GM23338 (cell line): ENCODE measurements at regions not wholly inside any gene's neighbourhood (a gene's known extent, or its start where the extent isn't known, plus 50 kb on each side); places are given as distances from the start of the nearest gene placed in this dataset.

Source experiments
- ATAC-seq: fragments of 200-7000 bp; cut with Tn5 transposase; 3 replicates; pipeline ENCODE4 v1.9.1; 2020
- DNase-seq: peaks from one replicate; pipeline ENCODE4 v3.0.0-alpha.2; 2015; ENCODE audit warnings: low spot score
- H2AFZ ChIP-seq: fragments of 200-600 bp; sonication (generic); 2 replicates; pipeline ENCODE4 v1.8.0; 2016; ENCODE audit warnings: antibody characterized with exemption, mild to moderate bottlenecking, moderate library complexity
- H3F3A ChIP-seq: fragments of 200-600 bp; sonication (generic); replicated peaks from 2 replicates; pipeline ENCODE4 v1.8.0; 2017; ENCODE audit warnings: antibody characterized with exemption, mixed run types, low read depth
- H3K27ac ChIP-seq: fragments of 200-600 bp; sonication (generic); 2 replicates; pipeline ENCODE4 v1.6.1; 2016; ENCODE audit warnings: low read depth
- H3K27me3 ChIP-seq: fragments of 200-600 bp; sonication (generic); 2 replicates; pipeline ENCODE4 v1.8.0; 2016; ENCODE audit warnings: mild to moderate bottlenecking, mixed run types, moderate library complexity; ENCODE audit not compliant: insufficient read depth
- H3K36me3 ChIP-seq: fragments of 200-600 bp; sonication (generic); 2 replicates; pipeline ENCODE4 v1.8.0; 2016; ENCODE audit warnings: mild to moderate bottlenecking; ENCODE audit not compliant: insufficient read depth
- H3K4me1 ChIP-seq: fragments of 200-600 bp; sonication (generic); 2 replicates; pipeline ENCODE4 v1.8.0; 2016; ENCODE audit warnings: mild to moderate bottlenecking, moderate library complexity; ENCODE audit not compliant: insufficient read depth
- H3K4me2 ChIP-seq: fragments of 200-600 bp; sonication (generic); 2 replicates; pipeline ENCODE4 v1.7.1; 2017; ENCODE audit warnings: mixed run types
- H3K4me3 ChIP-seq: fragments of 200-600 bp; sonication (generic); 2 replicates; pipeline ENCODE4 v1.6.1; 2016; ENCODE audit warnings: mixed run types
- H3K79me2 ChIP-seq: fragments of 200-600 bp; sonication (generic); replicated peaks from 2 replicates; pipeline ENCODE4 v1.8.0; 2017; ENCODE audit warnings: mild to moderate bottlenecking; ENCODE audit not compliant: insufficient read depth
- H3K9me2 ChIP-seq: fragments of 200-600 bp; sonication (generic); 2 replicates; pipeline ENCODE4 v1.8.0; 2017; ENCODE audit not compliant: insufficient read depth
- H4K20me1 ChIP-seq: fragments of 200-600 bp; sonication (generic); replicated peaks from 2 replicates; pipeline ENCODE4 v1.8.0; 2017; ENCODE audit warnings: mild to moderate bottlenecking; ENCODE audit not compliant: insufficient read depth
- H3K27ac Mint-ChIP-seq: 2 replicates; pipeline ENCODE4 v1.8.0; 2020; ENCODE audit warnings: inconsistent platforms, mild to moderate bottlenecking, moderate library complexity, mixed read lengths
- H3K27me3 Mint-ChIP-seq: 3 replicates; pipeline ENCODE4 v1.8.0; 2022; ENCODE audit warnings: low read depth, mild to moderate bottlenecking, moderate library complexity, mixed read lengths, inconsistent platforms; ENCODE audit not compliant: insufficient read depth, poor library complexity
- H3K36me3 Mint-ChIP-seq: 3 replicates; pipeline ENCODE4 v1.8.0; 2021; ENCODE audit warnings: low read depth, mild to moderate bottlenecking, inconsistent platforms, moderate library complexity, mixed read lengths
- H3K4me1 Mint-ChIP-seq: 3 replicates; pipeline ENCODE4 v1.8.0; 2020; ENCODE audit warnings: mild to moderate bottlenecking, inconsistent platforms, mixed read lengths
- H3K4me3 Mint-ChIP-seq: 3 replicates; pipeline ENCODE4 v1.8.0; 2021; ENCODE audit warnings: moderate library complexity, mild to moderate bottlenecking, inconsistent platforms, mixed read lengths
- H3K9me3 Mint-ChIP-seq: 3 replicates; pipeline ENCODE4 v1.8.0; 2020; ENCODE audit warnings: moderate library complexity, mild to moderate bottlenecking, inconsistent platforms, mixed read lengths
- CREB1 ChIP-seq: fragments of 250-450 bp; sonication (Bioruptor Pico); IDR thresholded peaks from 2 replicates; pipeline ENCODE4 v1.5.0; 2020; ENCODE audit warnings: low read depth, mild to moderate bottlenecking, moderate library complexity
- POLR2AphosphoS5 ChIP-seq: IDR thresholded peaks from 2 replicates; pipeline ENCODE4 v1.6.1; 2016; ENCODE audit warnings: antibody characterized with exemption, low read depth
- STAT1 ChIP-seq: IDR thresholded peaks from one replicate; pipeline ENCODE4 v1.6.1; 2016; ENCODE audit warnings: antibody characterized with exemption; ENCODE audit not compliant: unreplicated experiment
- ZNF114 ChIP-seq: fragments of 250-450 bp; sonication (Bioruptor Pico); IDR thresholded peaks from 2 replicates; pipeline ENCODE4 v1.5.0; 2020; ENCODE audit warnings: mild to moderate bottlenecking, moderate library complexity
- ZNF331 ChIP-seq: fragments of 250-450 bp; sonication (Bioruptor Pico); IDR thresholded peaks from 2 replicates; pipeline ENCODE4 v1.5.0; 2020; ENCODE audit warnings: low read depth, mild to moderate bottlenecking, moderate library complexity
- TF ChIP-seq, protein P1 (sequence below), 2 experiments: fragments of 200-600 bp in 1 of 2; sonication (generic) in 1 of 2; conservative IDR thresholded peaks; 2 replicates each; pipeline versions ENCODE4 v1.5.1 to v1.6.1; 2016 to 2017; ENCODE audit warnings: antibody characterized with exemption in 2 of 2, low read depth in 2 of 2, mild to moderate bottlenecking in 2 of 2, moderate library complexity in 1 of 2
- TF ChIP-seq, protein P2 (sequence below): fragments of 250-450 bp; sonication (Bioruptor Pico); IDR thresholded peaks from 2 replicates; pipeline ENCODE4 v1.5.0; 2020; ENCODE audit warnings: mild to moderate bottlenecking, moderate library complexity

DNA sequence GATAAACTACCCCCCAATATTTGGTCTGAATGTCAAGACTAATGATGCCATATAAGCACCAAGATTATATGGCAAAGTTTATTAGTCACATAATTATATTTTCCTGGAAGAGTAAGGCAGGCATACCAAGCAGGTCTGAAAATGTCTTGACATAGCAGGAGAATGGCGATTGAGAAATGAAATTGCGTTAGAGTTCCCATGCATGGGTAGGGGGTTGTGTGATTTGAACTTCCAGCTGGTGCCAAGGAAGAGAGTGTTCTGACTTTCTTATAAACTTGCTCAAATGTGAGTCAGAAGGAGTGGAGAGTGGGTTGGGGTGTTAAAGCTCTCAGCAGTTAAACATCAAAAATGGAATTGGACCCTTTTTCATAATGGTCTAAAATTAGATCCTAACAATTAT is 1200.6 kb upstream of the ACO1 start:
- H3K27ac ChIP-seq: no peak overlapping the region
- DNase-seq (no peak), ATAC-seq (no peak)
- H3K9me3 Mint-ChIP-seq: no peaks in the 10 kb centered on the region
- H3K4me2 ChIP-seq: no peak overlapping the region
- H3F3A ChIP-seq: no peaks in the 10 kb centered on the region
- no peak overlapping the region for H2AFZ ChIP-seq
- H4K20me1 ChIP-seq: no peaks in the 10 kb centered on the region
- H3K27me3 ChIP-seq: no peaks in the 10 kb centered on the region
- H3K27ac Mint-ChIP-seq: no peak overlapping the region
- H3K36me3 Mint-ChIP-seq: no peaks in the 10 kb centered on the region
- no peaks in the 10 kb centered on the region for H3K79me2 ChIP-seq
- no peaks in the 10 kb centered on the region for H3K36me3 ChIP-seq
- no peaks in the 10 kb centered on the region for H3K4me1 Mint-ChIP-seq
- H3K27me3 Mint-ChIP-seq: no peaks in the 10 kb centered on the region
- peaks cover 12% of the 10 kb centered on the region for H3K9me2 ChIP-seq
- TF ChIP-seq STAT1: no peak
- no peak for TF ChIP-seq POLR2AphosphoS5
- no peak for TF ChIP-seq ZNF114 (CRISPR knock-in tag)
- TF ChIP-seq, protein P1, sequence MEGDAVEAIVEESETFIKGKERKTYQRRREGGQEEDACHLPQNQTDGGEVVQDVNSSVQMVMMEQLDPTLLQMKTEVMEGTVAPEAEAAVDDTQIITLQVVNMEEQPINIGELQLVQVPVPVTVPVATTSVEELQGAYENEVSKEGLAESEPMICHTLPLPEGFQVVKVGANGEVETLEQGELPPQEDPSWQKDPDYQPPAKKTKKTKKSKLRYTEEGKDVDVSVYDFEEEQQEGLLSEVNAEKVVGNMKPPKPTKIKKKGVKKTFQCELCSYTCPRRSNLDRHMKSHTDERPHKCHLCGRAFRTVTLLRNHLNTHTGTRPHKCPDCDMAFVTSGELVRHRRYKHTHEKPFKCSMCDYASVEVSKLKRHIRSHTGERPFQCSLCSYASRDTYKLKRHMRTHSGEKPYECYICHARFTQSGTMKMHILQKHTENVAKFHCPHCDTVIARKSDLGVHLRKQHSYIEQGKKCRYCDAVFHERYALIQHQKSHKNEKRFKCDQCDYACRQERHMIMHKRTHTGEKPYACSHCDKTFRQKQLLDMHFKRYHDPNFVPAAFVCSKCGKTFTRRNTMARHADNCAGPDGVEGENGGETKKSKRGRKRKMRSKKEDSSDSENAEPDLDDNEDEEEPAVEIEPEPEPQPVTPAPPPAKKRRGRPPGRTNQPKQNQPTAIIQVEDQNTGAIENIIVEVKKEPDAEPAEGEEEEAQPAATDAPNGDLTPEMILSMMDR (conservative IDR thresholded peaks at IDR 0.05; ENCODE audit: low read depth in 2 of 2): no peak
- TF ChIP-seq, protein P2, sequence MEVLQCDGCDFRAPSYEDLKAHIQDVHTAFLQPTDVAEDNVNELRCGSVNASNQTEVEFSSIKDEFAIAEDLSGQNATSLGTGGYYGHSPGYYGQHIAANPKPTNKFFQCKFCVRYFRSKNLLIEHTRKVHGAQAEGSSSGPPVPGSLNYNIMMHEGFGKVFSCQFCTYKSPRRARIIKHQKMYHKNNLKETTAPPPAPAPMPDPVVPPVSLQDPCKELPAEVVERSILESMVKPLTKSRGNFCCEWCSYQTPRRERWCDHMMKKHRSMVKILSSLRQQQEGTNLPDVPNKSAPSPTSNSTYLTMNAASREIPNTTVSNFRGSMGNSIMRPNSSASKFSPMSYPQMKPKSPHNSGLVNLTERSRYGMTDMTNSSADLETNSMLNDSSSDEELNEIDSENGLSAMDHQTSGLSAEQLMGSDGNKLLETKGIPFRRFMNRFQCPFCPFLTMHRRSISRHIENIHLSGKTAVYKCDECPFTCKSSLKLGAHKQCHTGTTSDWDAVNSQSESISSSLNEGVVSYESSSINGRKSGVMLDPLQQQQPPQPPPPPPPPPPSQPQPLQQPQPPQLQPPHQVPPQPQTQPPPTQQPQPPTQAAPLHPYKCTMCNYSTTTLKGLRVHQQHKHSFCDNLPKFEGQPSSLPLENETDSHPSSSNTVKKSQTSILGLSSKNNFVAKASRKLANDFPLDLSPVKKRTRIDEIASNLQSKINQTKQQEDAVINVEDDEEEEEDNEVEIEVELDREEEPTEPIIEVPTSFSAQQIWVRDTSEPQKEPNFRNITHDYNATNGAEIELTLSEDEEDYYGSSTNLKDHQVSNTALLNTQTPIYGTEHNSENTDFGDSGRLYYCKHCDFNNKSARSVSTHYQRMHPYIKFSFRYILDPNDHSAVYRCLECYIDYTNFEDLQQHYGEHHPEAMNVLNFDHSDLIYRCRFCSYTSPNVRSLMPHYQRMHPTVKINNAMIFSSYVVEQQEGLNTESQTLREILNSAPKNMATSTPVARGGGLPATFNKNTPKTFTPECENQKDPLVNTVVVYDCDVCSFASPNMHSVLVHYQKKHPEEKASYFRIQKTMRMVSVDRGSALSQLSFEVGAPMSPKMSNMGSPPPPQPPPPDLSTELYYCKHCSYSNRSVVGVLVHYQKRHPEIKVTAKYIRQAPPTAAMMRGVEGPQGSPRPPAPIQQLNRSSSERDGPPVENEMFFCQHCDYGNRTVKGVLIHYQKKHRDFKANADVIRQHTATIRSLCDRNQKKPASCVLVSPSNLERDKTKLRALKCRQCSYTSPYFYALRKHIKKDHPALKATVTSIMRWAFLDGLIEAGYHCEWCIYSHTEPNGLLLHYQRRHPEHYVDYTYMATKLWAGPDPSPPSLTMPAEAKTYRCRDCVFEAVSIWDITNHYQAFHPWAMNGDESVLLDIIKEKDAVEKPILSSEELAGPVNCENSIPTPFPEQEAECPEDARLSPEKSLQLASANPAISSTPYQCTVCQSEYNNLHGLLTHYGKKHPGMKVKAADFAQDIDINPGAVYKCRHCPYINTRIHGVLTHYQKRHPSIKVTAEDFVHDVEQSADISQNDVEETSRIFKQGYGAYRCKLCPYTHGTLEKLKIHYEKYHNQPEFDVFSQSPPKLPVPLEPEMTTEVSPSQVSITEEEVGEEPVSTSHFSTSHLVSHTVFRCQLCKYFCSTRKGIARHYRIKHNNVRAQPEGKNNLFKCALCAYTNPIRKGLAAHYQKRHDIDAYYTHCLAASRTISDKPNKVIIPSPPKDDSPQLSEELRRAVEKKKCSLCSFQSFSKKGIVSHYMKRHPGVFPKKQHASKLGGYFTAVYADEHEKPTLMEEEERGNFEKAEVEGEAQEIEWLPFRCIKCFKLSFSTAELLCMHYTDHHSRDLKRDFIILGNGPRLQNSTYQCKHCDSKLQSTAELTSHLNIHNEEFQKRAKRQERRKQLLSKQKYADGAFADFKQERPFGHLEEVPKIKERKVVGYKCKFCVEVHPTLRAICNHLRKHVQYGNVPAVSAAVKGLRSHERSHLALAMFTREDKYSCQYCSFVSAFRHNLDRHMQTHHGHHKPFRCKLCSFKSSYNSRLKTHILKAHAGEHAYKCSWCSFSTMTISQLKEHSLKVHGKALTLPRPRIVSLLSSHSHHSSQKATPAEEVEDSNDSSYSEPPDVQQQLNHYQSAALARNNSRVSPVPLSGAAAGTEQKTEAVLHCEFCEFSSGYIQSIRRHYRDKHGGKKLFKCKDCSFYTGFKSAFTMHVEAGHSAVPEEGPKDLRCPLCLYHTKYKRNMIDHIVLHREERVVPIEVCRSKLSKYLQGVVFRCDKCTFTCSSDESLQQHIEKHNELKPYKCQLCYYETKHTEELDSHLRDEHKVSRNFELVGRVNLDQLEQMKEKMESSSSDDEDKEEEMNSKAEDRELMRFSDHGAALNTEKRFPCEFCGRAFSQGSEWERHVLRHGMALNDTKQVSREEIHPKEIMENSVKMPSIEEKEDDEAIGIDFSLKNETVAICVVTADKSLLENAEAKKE (CRISPR knock-in tag): no peak
- TF ChIP-seq CREB1 (CRISPR knock-in tag): no peak
- no peak for TF ChIP-seq ZNF331 (CRISPR knock-in tag)
- no peak overlapping the region for H3K4me3 Mint-ChIP-seq
- no peaks in the 10 kb centered on the region for H3K4me1 ChIP-seq
- no peak overlapping the region for H3K4me3 ChIP-seq
